WERI-Rb-1 (cell line): ENCODE measurements at regions not wholly inside any gene's neighbourhood (a gene's known extent, or its start where the extent isn't known, plus 50 kb on each side); places are given as distances from the start of the nearest gene placed in this dataset.
"Not testable (repeated sequence)": the region's sequence is repeated elsewhere in the genome, so short reads cannot be mapped to it uniquely, and the experiment has no call there.

Experiments
- DNase-seq: peaks from one replicate; pipeline ENCODE4 v3.0.0-alpha.2; 2020
- H3K27ac ChIP-seq: fragments of 250-450 bp; sonication (Bioruptor Pico); 2 replicates; pipeline ENCODE4 v1.5.1; 2020; ENCODE audit warnings: mild to moderate bottlenecking, moderate library complexity
- H3K27me3 ChIP-seq: fragments of 250-450 bp; sonication (Bioruptor Pico); 2 replicates; pipeline ENCODE4 v1.5.1; 2021; ENCODE audit warnings: mild to moderate bottlenecking, low read depth, moderate library complexity; ENCODE audit not compliant: insufficient read depth, severe bottlenecking
- H3K36me3 ChIP-seq: fragments of 250-450 bp; sonication (Bioruptor Pico); 2 replicates; pipeline ENCODE4 v1.5.1; 2020; ENCODE audit warnings: mild to moderate bottlenecking, moderate library complexity
- H3K4me3 ChIP-seq: 2 replicates; pipeline ENCODE4 v1.5.1; 2011; ENCODE audit warnings: low read depth, mild to moderate bottlenecking, control low read depth, low read length
- H3K9me3 ChIP-seq: fragments of 250-450 bp; sonication (Bioruptor Pico); 2 replicates; pipeline ENCODE4 v1.5.1; 2021; ENCODE audit warnings: mild to moderate bottlenecking, moderate library complexity; ENCODE audit not compliant: severe bottlenecking
- TF ChIP-seq, protein P1 (sequence below): IDR thresholded peaks from 2 replicates; pipeline ENCODE4 v1.5.1; 2011; ENCODE audit warnings: low read depth, mild to moderate bottlenecking, control low read depth, inconsistent platforms, low read length

DNA sequence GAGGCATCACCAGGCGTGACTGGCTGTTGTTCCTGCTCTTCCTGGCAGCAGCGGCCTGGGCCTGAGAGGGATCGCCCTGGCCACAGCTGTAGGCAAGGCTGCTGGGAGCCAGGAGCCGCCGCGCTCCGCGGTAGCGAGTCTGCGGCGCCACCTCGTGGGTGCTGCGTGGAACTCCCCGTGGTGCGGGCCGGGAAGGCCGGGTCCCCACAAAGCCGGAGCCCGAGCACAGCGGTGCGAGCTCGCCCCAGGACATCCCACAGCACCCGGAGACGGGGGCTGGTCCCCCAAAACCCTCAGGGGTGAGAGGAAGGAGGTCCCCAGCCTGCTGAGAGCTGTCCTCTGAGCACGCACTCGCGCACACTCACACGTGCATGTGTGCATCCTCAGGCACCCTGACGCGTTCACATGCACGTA, 320.0 kb upstream of the PLGLB1 start:
- H3K27me3 ChIP-seq, H3K9me3 ChIP-seq, H3K36me3 ChIP-seq, H3K4me3 ChIP-seq, H3K27ac ChIP-seq: not testable (repeated sequence)
- TF ChIP-seq, protein P1, sequence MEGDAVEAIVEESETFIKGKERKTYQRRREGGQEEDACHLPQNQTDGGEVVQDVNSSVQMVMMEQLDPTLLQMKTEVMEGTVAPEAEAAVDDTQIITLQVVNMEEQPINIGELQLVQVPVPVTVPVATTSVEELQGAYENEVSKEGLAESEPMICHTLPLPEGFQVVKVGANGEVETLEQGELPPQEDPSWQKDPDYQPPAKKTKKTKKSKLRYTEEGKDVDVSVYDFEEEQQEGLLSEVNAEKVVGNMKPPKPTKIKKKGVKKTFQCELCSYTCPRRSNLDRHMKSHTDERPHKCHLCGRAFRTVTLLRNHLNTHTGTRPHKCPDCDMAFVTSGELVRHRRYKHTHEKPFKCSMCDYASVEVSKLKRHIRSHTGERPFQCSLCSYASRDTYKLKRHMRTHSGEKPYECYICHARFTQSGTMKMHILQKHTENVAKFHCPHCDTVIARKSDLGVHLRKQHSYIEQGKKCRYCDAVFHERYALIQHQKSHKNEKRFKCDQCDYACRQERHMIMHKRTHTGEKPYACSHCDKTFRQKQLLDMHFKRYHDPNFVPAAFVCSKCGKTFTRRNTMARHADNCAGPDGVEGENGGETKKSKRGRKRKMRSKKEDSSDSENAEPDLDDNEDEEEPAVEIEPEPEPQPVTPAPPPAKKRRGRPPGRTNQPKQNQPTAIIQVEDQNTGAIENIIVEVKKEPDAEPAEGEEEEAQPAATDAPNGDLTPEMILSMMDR = peak; percentile 51
- DNase-seq = peak; percentile 55

DNA sequence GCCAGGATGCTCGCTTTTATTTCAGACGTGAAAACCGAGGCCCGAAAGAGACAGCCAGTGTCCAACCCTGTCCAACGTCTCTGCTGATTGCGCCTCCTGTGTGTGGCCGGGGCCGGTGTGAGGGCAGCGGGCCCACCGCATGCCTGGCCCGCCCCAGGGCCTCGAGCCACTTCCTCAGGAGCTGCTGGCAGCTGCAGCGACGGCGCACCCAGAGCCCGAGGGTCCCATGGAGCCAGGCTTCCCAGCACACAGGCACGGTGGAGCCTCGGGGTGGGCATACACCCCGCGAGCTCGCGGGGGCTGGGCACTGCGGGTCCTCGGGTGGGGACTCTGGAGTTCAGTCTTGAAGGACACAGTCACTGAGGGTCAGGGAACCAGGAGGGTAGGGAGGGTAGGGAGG, 320.5 kb upstream of the PLGLB1 start:
- not testable (repeated sequence) for H3K27ac ChIP-seq, H3K9me3 ChIP-seq, H3K27me3 ChIP-seq, DNase-seq, H3K4me3 ChIP-seq, H3K36me3 ChIP-seq

DNA sequence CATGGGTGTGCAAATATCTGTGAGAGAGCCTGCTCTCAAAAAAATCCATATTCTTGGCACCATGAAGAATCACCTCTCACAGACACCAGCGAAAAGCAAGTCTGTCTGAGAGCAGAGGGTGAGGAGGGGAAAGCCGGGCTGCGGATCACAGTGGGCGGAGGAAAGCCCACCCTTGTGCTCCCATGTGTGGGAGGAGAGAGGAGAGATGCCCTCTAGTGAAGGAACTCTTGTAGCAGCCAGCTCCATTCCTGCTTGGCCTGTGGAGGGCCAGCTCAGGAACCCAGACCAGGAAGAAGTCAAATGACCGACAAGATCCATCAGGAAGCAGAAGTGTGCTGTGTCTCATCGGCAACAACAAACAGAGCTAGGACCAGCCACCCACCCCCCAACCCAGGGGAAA, 321.7 kb upstream of the PLGLB1 start:
- not testable (repeated sequence) for DNase-seq, H3K27me3 ChIP-seq, H3K4me3 ChIP-seq, H3K27ac ChIP-seq, H3K36me3 ChIP-seq, H3K9me3 ChIP-seq

DNA sequence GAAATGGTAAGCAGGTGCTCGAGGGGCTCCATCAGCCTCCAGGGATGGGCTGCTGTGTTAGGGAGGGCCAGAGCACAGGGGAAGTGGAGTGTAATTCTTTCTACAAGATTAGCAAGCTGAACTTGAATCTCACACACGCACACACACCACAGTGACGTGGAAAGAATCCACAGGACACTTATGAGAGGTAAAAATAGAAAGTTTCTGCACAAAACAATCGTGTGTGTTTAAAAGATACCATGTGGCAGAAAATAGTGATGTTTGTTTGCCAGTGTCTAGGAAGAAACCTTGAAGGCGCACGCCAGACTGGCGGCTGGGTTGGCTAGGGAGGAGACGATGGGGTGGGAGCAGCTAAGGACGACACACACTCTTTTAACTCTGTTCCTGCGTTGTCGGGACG, 323.6 kb upstream of the PLGLB1 start:
- H3K27ac ChIP-seq, DNase-seq, H3K4me3 ChIP-seq, H3K9me3 ChIP-seq, H3K36me3 ChIP-seq, H3K27me3 ChIP-seq: not testable (repeated sequence)

DNA sequence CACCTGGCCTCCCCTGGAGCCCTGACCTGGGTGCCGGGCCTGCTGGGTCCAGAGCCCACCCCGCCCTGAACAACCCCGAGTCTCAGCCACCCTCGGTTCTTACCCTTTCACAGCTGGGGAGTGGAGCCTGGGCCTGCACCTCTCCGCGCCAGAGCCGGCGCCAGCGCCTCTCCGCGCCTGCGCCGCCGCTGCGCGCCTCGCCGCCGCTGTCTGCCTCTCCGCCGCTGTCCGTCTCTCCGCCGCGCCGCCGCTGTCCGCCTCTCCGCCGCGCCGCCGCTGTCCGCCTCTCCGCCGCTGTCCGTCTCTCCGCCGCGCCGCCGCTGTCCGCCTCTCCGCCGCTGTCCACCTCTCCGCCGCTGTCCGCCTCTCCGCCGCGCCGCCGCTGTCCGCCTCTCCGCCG, 326.9 kb upstream of the PLGLB1 start:
- H3K4me3 ChIP-seq, H3K27ac ChIP-seq, H3K9me3 ChIP-seq, H3K27me3 ChIP-seq, H3K36me3 ChIP-seq: not testable (repeated sequence)
- DNase-seq = peak; percentile 9

DNA sequence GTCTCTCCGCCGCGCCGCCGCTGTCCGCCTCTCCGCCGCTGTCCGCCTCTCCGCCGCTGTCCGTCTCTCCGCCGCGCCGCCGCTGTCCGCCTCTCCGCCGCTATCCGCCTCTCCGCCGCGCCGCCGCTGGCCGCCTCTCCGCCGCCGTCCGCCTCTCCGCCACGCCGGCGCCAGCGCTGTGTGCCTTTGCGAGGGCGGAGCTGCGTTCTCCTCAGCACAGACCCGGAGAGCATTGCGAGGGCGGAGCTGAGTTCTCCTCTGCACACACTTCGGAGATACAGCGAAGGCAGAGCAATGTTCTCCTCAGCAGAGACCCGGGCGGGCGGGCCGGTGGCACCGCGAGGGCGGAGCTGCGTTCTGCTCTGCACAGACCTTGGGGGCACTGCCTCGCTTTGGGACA, 327.4 kb upstream of the PLGLB1 start:
- H3K4me3 ChIP-seq = peak overlapping the region; percentile 23; the same call in 1 of the 2 replicates
- not testable (repeated sequence) for H3K27me3 ChIP-seq, H3K27ac ChIP-seq, H3K36me3 ChIP-seq, H3K9me3 ChIP-seq
- DNase-seq = peak; percentile 33

DNA sequence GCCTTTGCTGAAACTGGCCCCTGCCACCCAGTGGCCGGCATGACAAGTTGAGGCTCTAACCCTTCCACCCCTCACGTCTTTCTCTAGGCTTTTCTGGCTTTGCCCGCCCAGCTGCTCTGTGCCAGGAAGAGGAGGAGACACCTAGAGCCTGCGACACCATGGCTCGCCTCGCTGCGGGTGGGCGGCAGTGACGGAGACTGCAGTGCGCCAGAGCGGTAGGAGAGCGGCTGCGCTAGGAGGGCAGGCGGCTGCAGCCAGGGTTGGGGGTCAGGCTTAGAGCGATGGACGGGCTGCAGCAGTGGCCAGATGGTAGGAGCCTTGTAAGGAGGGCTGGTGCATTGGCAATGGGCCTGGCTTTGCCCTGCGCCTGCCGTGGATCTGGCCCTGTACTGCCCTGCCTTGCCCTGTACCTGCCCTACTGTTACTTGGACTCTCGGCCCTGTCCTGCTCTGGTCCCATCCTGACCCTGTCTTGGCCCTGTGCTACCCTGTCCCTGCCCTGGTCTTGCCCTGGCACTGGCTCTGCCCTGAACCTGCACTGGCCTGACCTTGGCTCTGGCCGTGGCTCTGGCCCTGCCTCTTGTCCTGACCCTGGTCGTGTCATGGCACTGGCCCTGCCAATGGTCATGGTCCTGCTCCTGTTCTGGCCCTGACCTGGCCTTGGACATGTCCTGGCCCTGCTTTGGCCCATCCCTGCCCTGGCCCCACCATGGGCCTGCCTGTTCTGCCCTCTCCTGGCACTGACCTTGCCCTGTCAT, 330.7 kb upstream of the PLGLB1 start:
- not testable (repeated sequence) for H3K27ac ChIP-seq, H3K27me3 ChIP-seq, H3K4me3 ChIP-seq, DNase-seq, H3K36me3 ChIP-seq, H3K9me3 ChIP-seq

DNA sequence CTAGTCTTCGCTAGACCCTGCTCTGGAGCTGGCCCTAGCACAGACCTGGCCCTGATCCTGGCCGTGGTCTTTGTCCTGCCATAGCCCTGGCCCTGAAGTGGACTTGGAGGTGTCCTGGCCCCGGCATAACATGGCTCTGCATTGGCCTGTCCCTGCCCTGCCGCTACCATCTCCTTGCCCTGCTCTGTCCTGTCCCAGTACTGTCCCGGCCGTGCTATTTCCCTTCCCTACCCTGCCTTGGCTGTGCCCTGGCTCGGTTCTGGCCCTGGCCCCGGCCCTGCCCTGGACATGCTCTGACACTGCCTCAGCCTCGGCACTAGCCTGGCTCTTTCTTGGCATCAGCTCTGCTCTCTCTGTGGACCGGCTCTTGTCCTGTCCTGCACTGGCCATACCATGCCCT, 331.8 kb upstream of the PLGLB1 start:
- not testable (repeated sequence) for H3K36me3 ChIP-seq, H3K27me3 ChIP-seq, H3K9me3 ChIP-seq, DNase-seq, H3K27ac ChIP-seq, H3K4me3 ChIP-seq

DNA sequence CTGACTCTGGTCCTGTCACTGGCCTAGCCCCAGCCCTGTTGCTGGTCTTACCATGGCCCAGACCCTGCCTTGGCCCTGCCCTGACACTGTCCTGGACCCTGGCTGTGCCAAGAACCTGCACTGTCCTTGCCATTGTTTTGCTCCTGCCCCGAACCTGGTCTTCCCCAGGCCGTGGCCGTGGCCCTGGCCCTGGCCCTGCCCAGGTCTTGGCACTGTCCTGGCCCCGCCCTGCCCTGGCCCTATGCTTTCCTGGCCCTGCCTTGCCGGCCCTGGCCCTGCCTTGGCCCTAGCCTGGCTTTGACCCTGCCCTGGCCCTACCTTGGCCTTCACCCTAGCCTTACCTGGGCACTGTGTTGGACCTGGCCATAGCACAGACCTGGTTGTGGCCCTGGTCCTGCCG, 332.5 kb upstream of the PLGLB1 start:
- not testable (repeated sequence) for H3K36me3 ChIP-seq, H3K4me3 ChIP-seq, H3K27ac ChIP-seq, DNase-seq, H3K9me3 ChIP-seq, H3K27me3 ChIP-seq

DNA sequence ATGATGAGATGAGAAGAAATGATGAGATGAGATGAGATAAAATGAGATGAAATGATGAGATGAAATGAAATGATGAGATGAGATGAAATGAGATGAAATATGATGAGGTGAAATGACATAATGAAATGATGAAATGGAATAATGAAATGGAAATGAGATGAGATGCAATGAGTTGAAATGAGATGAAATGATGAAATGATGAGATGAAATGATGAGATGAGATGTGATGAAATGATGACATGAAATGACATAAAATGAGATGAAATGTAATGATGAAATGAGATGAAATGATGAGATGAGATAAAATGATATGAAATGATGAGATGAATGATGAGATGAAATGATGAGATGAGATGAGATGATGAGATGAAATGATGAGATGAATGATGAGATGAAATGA, 338.6 kb upstream of the PLGLB1 start:
- H3K27me3 ChIP-seq, DNase-seq, H3K27ac ChIP-seq: not testable (repeated sequence)

DNA sequence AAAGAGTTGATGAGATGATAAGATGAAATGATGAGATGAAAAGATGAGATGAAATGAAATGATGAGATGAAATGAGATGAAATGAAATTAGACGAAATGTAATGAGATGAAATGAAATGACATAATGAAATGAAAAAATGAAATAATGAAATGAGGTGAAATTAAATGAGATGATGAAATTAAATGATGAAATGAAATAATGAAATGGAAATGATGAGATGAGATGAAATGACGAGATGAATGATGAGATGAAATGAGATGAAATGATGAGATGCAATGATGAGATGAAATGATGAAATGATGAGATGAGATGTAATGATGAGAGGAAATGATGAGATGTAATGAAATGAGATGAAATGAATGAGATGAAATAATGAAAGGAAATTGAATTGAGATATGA, 339.3 kb upstream of the PLGLB1 start:
- not testable (repeated sequence) for H3K9me3 ChIP-seq, H3K4me3 ChIP-seq, H3K27ac ChIP-seq, DNase-seq, H3K36me3 ChIP-seq, H3K27me3 ChIP-seq

More for the DNA sequence above, 338.6 kb upstream of the PLGLB1 start:
- not testable (repeated sequence) for H3K4me3 ChIP-seq, H3K36me3 ChIP-seq, H3K9me3 ChIP-seq

DNA sequence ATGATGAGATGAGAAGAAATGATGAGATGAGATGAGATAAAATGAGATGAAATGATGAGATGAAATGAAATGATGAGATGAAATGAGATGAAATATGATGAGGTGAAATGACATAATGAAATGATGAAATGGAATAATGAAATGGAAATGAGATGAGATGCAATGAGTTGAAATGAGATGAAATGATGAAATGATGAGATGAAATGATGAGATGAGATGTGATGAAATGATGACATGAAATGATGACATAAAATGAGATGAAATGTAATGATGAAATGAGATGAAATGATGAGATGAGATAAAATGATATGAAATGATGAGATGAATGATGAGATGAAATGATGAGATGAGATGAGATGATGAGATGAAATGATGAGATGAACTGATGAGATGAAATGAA, 340.2 kb upstream of the PLGLB1 start:
- not testable (repeated sequence) for H3K9me3 ChIP-seq, H3K36me3 ChIP-seq, H3K27ac ChIP-seq, DNase-seq, H3K4me3 ChIP-seq, H3K27me3 ChIP-seq

DNA sequence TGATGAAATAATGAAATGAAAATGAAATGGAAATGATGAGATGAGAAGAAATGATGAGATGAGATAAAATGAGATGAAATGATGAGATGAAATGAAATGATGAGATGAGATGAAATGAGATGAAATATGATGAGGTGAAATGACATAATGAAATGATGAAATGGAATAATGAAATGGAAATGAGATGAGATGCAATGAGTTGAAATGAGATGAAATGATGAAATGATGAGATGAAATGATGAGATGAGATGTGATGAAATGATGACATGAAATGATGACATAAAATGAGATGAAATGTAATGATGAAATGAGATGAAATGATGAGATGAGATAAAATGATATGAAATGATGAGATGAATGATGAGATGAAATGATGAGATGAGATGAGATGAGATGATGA, 342.7 kb upstream of the PLGLB1 start:
- not testable (repeated sequence) for DNase-seq, H3K27me3 ChIP-seq, H3K9me3 ChIP-seq

DNA sequence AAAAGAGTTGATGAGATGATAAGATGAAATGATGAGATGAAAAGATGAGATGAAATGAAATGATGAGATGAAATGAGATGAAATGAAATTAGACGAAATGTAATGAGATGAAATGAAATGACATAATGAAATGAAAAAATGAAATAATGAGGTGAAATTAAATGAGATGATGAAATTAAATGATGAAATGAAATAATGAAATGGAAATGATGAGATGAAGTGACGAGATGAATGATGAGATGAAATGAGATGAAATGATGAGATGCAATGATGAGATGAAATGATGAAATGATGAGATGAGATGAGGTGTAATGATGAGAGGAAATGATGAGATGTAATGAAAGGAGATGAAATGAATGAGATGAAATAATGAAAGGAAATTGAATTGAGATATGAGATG, 343.4 kb upstream of the PLGLB1 start:
- H3K9me3 ChIP-seq, H3K4me3 ChIP-seq, H3K36me3 ChIP-seq, DNase-seq, H3K27ac ChIP-seq, H3K27me3 ChIP-seq: not testable (repeated sequence)

More for the DNA sequence above, 342.7 kb upstream of the PLGLB1 start:
- not testable (repeated sequence) for H3K27ac ChIP-seq, H3K4me3 ChIP-seq, H3K36me3 ChIP-seq
